ENCODE measurements at regions not wholly inside any gene's neighbourhood (a gene's known extent, or its start where the extent isn't known, plus 50 kb on each side); places are given as distances from the start of the nearest gene placed in this dataset.
"Not testable (repeated sequence)": the region's sequence is repeated elsewhere in the genome, so short reads cannot be mapped to it uniquely, and the experiment has no call there.

- Histone ChIP-seq H3K4me1 (ENCODE audit: insufficient read depth, low read length) (peaks cover 36% of the 10 kb centered on the region), H3K4me2 (ENCODE audit: insufficient read depth, low read length) (no peak overlapping the region), H3K9me3 (ENCODE audit: insufficient read depth, low read length, severe bottlenecking) (no peaks in the 10 kb centered on the region), H2AFZ (ENCODE audit: low read depth, low read length) (no peak overlapping the region), H3K9ac (ENCODE audit: low read depth, low read length) (no peak overlapping the region), H3K27ac (ENCODE audit: low read length) (no peak overlapping the region), H3K4me3 (ENCODE audit: low read depth in 1 of 2, low read length in 2 of 2) (no peak overlapping the region), H3K36me3 (ENCODE audit: insufficient read depth, low read length) (no peaks in the 10 kb centered on the region), H3K79me2 (ENCODE audit: insufficient read depth, low read length) (no peaks in the 10 kb centered on the region), H4K20me1 (ENCODE audit: insufficient read depth, low read length) (no peaks in the 10 kb centered on the region), H3K27me3 (ENCODE audit: insufficient read depth, low read length, poor library complexity) (no peaks in the 10 kb centered on the region)
- ATAC-seq (ENCODE audit: insufficient read depth, low read depth) (no peak), DNase-seq (no peak)
- TF ChIP-seq EZH2 (IDR thresholded peaks at IDR 0.05; ENCODE audit: borderline replicate concordance, low read depth, low read length, severe bottlenecking) (no peak), CTCF (IDR thresholded peaks at IDR 0.05; ENCODE audit: borderline replicate concordance, extremely low read depth, low read length, poor library complexity, severe bottlenecking) (no peak)
Measured at GRCh38 chr10:4239186-4239585, 454.2 kb upstream of the KLF6 start.

- H3K4me1 ChIP-seq (ENCODE audit: insufficient read depth, low read length): peaks cover 13% of the 10 kb centered on the region
- H2AFZ ChIP-seq (ENCODE audit: low read depth, low read length); H4K20me1 ChIP-seq (ENCODE audit: insufficient read depth, low read length); DNase-seq; H3K9me3 ChIP-seq (ENCODE audit: insufficient read depth, low read length, severe bottlenecking); H3K9ac ChIP-seq (ENCODE audit: low read depth, low read length); H3K36me3 ChIP-seq (ENCODE audit: insufficient read depth, low read length); ATAC-seq (ENCODE audit: insufficient read depth, low read depth); H3K4me2 ChIP-seq (ENCODE audit: insufficient read depth, low read length); H3K79me2 ChIP-seq (ENCODE audit: insufficient read depth, low read length); H3K27me3 ChIP-seq (ENCODE audit: insufficient read depth, low read length, poor library complexity); H3K4me3 ChIP-seq (ENCODE audit: low read depth in 1 of 2, low read length in 2 of 2); H3K27ac ChIP-seq (ENCODE audit: low read length): not testable (repeated sequence)
Measured at GRCh38 chr10:4236905-4237304, 451.9 kb upstream of the KLF6 start.

GRCh38 chr10:4234661-4235060 lies 449.7 kb upstream of the KLF6 start:
- ATAC-seq (ENCODE audit: insufficient read depth, low read depth) (peak; percentile 31; the same call in 1 of the 3 replicates), DNase-seq (no peak)
- H3K79me2 ChIP-seq (ENCODE audit: insufficient read depth, low read length): no peaks in the 10 kb centered on the region
- H3K36me3 ChIP-seq (ENCODE audit: insufficient read depth, low read length): no peaks in the 10 kb centered on the region
- no peak overlapping the region for H3K4me3 ChIP-seq (ENCODE audit: low read depth in 1 of 2, low read length in 2 of 2)
- no peak overlapping the region for H2AFZ ChIP-seq (ENCODE audit: low read depth, low read length)
- no peak overlapping the region for H3K4me2 ChIP-seq (ENCODE audit: insufficient read depth, low read length)
- H3K9ac ChIP-seq (ENCODE audit: low read depth, low read length): no peak overlapping the region
- TF ChIP-seq CTCF (IDR thresholded peaks at IDR 0.05; ENCODE audit: borderline replicate concordance, extremely low read depth, low read length, poor library complexity, severe bottlenecking) (no peak), EZH2 (IDR thresholded peaks at IDR 0.05; ENCODE audit: borderline replicate concordance, low read depth, low read length, severe bottlenecking) (no peak)
- no peaks in the 10 kb centered on the region for H4K20me1 ChIP-seq (ENCODE audit: insufficient read depth, low read length)
- no peaks in the 10 kb centered on the region for H3K9me3 ChIP-seq (ENCODE audit: insufficient read depth, low read length, severe bottlenecking)
- H3K27me3 ChIP-seq (ENCODE audit: insufficient read depth, low read length, poor library complexity): no peaks in the 10 kb centered on the region
- no peak overlapping the region for H3K27ac ChIP-seq (ENCODE audit: low read length)
- H3K4me1 ChIP-seq (ENCODE audit: insufficient read depth, low read length): no peaks in the 10 kb centered on the region

- Histone ChIP-seq H3K9ac (ENCODE audit: low read depth, low read length) (no peak overlapping the region), H3K27me3 (ENCODE audit: insufficient read depth, low read length, poor library complexity) (no peaks in the 10 kb centered on the region), H3K9me3 (ENCODE audit: insufficient read depth, low read length, severe bottlenecking) (no peaks in the 10 kb centered on the region), H2AFZ (ENCODE audit: low read depth, low read length) (no peak overlapping the region), H3K36me3 (ENCODE audit: insufficient read depth, low read length) (no peaks in the 10 kb centered on the region), H3K79me2 (ENCODE audit: insufficient read depth, low read length) (no peaks in the 10 kb centered on the region), H4K20me1 (ENCODE audit: insufficient read depth, low read length) (no peaks in the 10 kb centered on the region), H3K4me1 (ENCODE audit: insufficient read depth, low read length) (no peaks in the 10 kb centered on the region), H3K4me3 (ENCODE audit: low read depth in 1 of 2, low read length in 2 of 2) (no peak overlapping the region), H3K4me2 (ENCODE audit: insufficient read depth, low read length) (no peak overlapping the region), H3K27ac (ENCODE audit: low read length) (no peak overlapping the region)
- DNase-seq (no peak), ATAC-seq (ENCODE audit: insufficient read depth, low read depth) (no peak)
- TF ChIP-seq CTCF (IDR thresholded peaks at IDR 0.05; ENCODE audit: borderline replicate concordance, extremely low read depth, low read length, poor library complexity, severe bottlenecking) (no peak), EZH2 (IDR thresholded peaks at IDR 0.05; ENCODE audit: borderline replicate concordance, low read depth, low read length, severe bottlenecking) (no peak)
Measured at GRCh38 chr10:4231439-4231838, 446.4 kb upstream of the KLF6 start.

All from DND-41 (cell line).